Breast epithelium (tissue), 4 donors: ENCODE measurements at regions not wholly inside any gene's neighbourhood (a gene's known extent, or its start where the extent isn't known, plus 50 kb on each side); places are given as distances from the start of the nearest gene placed in this dataset.

Source experiments
- DNase-seq, 2 donors: peaks; one replicate each; pipeline ENCODE4 v3.0.0-alpha.2; 2019; ENCODE audit warnings: low spot score in 2 of 2
- H3K27ac ChIP-seq, 2 donors: fragments of 200-600 bp; sonication (generic) in 1 of 2; one replicate each; pipeline ENCODE4 v1.5.1; 2016 to 2019; ENCODE audit warnings: mild to moderate bottlenecking in 1 of 2
- H3K27me3 ChIP-seq, 2 donors: fragments of 200-600 bp; sonication (generic) in 1 of 2; one replicate each; pipeline versions ENCODE4 v1.5.1 to v1.6.0; 2017 to 2019; ENCODE audit warnings: control low read depth in 1 of 2, mild to moderate bottlenecking in 1 of 2
- H3K36me3 ChIP-seq: fragments of 200-600 bp; one replicate; pipeline ENCODE4 v1.5.1; 2019
- H3K4me1 ChIP-seq, 2 donors: fragments of 200-600 bp; sonication (generic); one replicate each; pipeline ENCODE4 v1.5.1; 2016 to 2019; ENCODE audit warnings: control low read depth in 1 of 2
- H3K4me3 ChIP-seq, 3 donors: fragments of 200-600 bp; sonication (generic); 1 replicate in 2 of 3; 2 replicates in 1 of 3; pipeline ENCODE4 v1.5.1; 2016 to 2019; ENCODE audit warnings: mild to moderate bottlenecking in 3 of 3, moderate library complexity in 2 of 3
- H3K9me3 ChIP-seq, 2 donors: fragments of 200-600 bp; sonication (generic) in 1 of 2; one replicate each; pipeline ENCODE4 v1.5.1; 2016 to 2019; ENCODE audit warnings: control low read depth in 1 of 2
- POLR2A ChIP-seq: fragments of 450-650 bp; IDR thresholded peaks from one replicate; pipeline ENCODE4 v1.6.1; 2016; ENCODE audit warnings: antibody characterized with exemption, mild to moderate bottlenecking, moderate library complexity
- POLR2AphosphoS5 ChIP-seq, 3 donors: sonication (generic); formaldehyde crosslinking; IDR thresholded peaks; one replicate each; pipeline ENCODE4 v1.6.1; 2017; ENCODE audit warnings: antibody characterized with exemption in 3 of 3
- intact Hi-C: fragments of 100-400 bp; cut with DNase I; formaldehyde crosslinking; loops from one replicate; pipeline ENCODE4 v1.15.1; 2023; ENCODE audit warnings: low total_unique reads
- TF ChIP-seq, protein P1 (sequence below), 3 donors: fragments of 450-650 bp; IDR thresholded peaks; one replicate each; pipeline ENCODE4 v1.5.1; 2016 to 2017; ENCODE audit warnings: antibody characterized with exemption in 3 of 3, mild to moderate bottlenecking in 3 of 3, moderate library complexity in 3 of 3

DNA sequence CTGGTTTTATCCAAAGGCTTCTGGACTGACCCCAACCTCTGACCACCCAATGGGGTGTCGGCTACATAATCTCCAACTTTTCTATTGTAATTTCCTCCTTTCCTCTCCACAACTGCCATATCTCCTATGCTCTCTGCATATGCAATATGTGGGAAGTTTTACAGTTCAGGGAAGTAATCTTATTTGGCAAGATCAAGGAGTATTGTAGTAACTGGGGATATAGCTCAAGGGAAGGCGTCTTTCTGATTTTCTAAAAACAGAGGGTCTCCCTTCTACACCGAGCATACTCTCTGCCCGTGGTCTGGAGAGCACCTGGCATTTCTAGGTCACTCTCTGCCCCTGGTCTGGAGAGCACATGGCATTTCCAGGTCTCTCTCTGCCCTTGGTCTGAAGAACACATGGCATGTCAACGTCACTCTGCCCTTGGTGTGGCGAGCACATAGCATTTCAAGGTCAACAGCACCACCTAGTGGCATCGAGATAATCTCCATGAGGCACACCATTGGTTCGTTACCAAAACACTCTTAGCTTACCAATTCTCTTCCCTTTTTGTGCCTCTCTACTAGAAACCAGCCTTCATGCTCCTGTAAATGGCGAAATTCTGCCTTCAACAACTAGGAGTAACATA, 616.4 kb upstream of the NUDT12 start:
- TF ChIP-seq POLR2AphosphoS5 (IDR thresholded peaks at IDR 0.05): no peak
- TF ChIP-seq, protein P1, sequence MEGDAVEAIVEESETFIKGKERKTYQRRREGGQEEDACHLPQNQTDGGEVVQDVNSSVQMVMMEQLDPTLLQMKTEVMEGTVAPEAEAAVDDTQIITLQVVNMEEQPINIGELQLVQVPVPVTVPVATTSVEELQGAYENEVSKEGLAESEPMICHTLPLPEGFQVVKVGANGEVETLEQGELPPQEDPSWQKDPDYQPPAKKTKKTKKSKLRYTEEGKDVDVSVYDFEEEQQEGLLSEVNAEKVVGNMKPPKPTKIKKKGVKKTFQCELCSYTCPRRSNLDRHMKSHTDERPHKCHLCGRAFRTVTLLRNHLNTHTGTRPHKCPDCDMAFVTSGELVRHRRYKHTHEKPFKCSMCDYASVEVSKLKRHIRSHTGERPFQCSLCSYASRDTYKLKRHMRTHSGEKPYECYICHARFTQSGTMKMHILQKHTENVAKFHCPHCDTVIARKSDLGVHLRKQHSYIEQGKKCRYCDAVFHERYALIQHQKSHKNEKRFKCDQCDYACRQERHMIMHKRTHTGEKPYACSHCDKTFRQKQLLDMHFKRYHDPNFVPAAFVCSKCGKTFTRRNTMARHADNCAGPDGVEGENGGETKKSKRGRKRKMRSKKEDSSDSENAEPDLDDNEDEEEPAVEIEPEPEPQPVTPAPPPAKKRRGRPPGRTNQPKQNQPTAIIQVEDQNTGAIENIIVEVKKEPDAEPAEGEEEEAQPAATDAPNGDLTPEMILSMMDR (IDR thresholded peaks at IDR 0.05): peak in 1 of 3 donors; percentile 29
- DNase-seq: no peak

DNA sequence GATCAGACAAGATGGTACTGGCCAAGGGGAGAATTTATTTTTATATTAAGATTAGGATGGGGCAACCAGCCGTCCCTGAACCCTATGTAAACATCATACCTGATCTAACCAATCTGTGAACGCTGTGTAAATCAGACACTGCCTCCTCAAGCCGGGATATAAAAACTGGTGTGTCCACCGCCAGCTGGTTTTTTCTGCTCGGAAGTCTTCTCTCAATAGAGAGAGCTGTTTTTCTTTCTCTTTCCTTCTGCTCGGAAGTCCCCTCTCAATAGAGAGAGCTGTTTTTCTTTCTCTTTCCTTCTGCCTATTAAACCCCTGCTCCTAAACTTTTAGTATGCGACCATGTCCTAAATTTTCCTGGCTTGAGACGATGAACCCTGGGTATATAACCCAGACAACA, 615.5 kb upstream of the NUDT12 start:
- H3K27ac ChIP-seq: no peak overlapping the region
- TF ChIP-seq, protein P1 (IDR thresholded peaks at IDR 0.05): no peak
- TF ChIP-seq POLR2A (no peak), POLR2AphosphoS5 (IDR thresholded peaks at IDR 0.05) (no peak)
- peaks cover 15 to 36% of the 10 kb centered on the region in 2 donors for H3K9me3 ChIP-seq
- no peaks in the 10 kb centered on the region for H3K36me3 ChIP-seq
- H3K4me1 ChIP-seq: no peaks in the 10 kb centered on the region
- no peak for DNase-seq
- H3K4me3 ChIP-seq: no peak overlapping the region
- intact Hi-C loops: no loop called here
- no peaks in the 10 kb centered on the region for H3K27me3 ChIP-seq

More for the DNA sequence above, 616.4 kb upstream of the NUDT12 start:
- no peaks in the 10 kb centered on the region for H3K27me3 ChIP-seq
- H3K4me3 ChIP-seq: no peak overlapping the region
- no peak overlapping the region for H3K27ac ChIP-seq
- no peaks in the 10 kb centered on the region for H3K4me1 ChIP-seq
- no peaks in the 10 kb centered on the region for H3K36me3 ChIP-seq
- peaks cover 15 to 36% of the 10 kb centered on the region in 2 donors for H3K9me3 ChIP-seq
- intact Hi-C loops: no loop called here

DNA sequence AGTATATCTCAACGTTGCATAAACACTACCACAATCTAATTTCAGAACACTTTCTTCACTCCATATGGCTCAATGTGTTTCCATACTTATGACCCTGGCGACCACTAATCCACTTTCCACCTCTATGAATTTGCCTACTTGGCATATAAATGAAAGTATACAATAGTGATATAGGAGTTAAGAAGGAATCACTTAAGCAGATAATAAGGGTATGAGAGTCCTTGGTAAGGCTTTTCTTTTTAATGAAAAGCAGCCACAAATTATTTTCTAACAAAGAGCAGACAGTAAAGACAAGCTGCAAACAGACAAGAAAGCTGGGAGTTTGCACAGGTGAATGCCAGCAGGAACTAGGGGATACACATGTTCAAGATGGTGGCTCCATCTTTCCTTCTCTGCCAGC, 615.1 kb upstream of the NUDT12 start:
- Histone ChIP-seq H3K4me3 (no peak overlapping the region), H3K27ac (no peak overlapping the region), H3K4me1 (no peaks in the 10 kb centered on the region), H3K36me3 (no peaks in the 10 kb centered on the region), H3K9me3 (peaks cover 15 to 36% of the 10 kb centered on the region in 2 donors), H3K27me3 (no peaks in the 10 kb centered on the region)
- TF ChIP-seq POLR2A: no peak
- TF ChIP-seq, protein P1 (IDR thresholded peaks at IDR 0.05): no peak
- TF ChIP-seq POLR2AphosphoS5 (IDR thresholded peaks at IDR 0.05): no peak
- intact Hi-C loops: no loop called here
- no peak for DNase-seq

DNA sequence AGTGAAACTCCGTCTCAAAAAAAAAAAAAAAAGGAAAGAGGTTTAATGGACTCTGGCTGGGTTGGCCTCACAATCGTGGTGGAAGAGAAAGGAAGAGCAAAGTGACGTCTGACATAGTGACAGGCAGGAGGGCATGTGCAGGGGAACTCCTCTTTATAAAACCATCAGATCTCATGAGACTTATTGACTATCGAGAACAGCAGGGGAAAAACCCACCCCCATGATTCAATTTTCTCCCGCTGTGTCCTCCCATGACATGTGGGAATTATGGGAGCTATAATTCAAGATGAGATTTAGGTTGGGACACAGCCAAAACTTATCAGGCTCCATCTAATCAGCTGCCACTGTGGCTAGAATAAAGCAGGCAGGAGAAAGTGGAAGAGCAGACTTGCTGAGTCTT, 610.4 kb upstream of the NUDT12 start:
- H3K27me3 ChIP-seq: no peaks in the 10 kb centered on the region
- no peaks in the 10 kb centered on the region for H3K4me1 ChIP-seq
- H3K36me3 ChIP-seq: no peaks in the 10 kb centered on the region
- intact Hi-C loops: no loop called here
- H3K27ac ChIP-seq: no peak overlapping the region
- DNase-seq: no peak
- H3K9me3 ChIP-seq: no peaks in the 10 kb centered on the region
- no peak overlapping the region for H3K4me3 ChIP-seq
- TF ChIP-seq, protein P1 (IDR thresholded peaks at IDR 0.05): no peak
- TF ChIP-seq POLR2A (no peak), POLR2AphosphoS5 (IDR thresholded peaks at IDR 0.05) (no peak)

DNA sequence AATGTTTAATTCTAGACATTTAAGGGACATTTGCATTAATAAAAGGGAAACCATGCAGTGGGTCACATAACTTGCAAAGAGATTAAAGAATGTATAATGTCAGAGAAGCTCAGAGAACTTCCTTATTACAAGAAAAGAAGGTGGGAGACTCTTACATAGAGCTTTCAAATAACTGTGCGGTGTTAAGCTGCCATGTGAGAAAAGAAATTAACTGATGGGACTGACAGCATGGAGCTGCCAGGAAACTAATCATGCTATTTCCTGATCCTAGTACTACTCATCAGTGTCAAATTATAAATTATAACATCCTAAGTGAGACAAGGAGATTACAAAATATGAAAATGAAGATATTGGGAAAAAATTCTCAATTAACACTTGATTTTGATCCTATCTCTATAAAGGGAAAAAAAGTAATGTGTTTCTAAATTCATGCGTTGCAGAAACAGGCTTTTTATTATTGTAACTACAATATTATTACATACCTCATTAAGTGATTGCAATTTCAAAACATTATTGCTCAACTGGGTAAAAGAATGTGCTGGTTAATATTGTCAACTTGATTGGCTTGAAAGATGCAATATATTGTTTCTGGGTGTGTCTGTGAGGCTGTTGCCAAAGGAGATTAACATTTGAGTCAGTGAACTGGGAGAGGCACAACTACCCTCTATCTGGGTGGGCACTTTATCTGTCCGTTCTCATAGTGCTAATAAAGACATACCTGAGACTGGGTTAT, 609.5 kb upstream of the NUDT12 start:
- no peaks in the 10 kb centered on the region for H3K4me1 ChIP-seq
- no peak for DNase-seq
- no peak overlapping the region for H3K4me3 ChIP-seq
- H3K9me3 ChIP-seq: no peaks in the 10 kb centered on the region
- H3K27ac ChIP-seq: no peak overlapping the region
- intact Hi-C loops: no loop called here
- TF ChIP-seq POLR2AphosphoS5 (IDR thresholded peaks at IDR 0.05): no peak
- no peak for TF ChIP-seq POLR2A
- TF ChIP-seq, protein P1 (IDR thresholded peaks at IDR 0.05): no peak
- no peaks in the 10 kb centered on the region for H3K36me3 ChIP-seq
- H3K27me3 ChIP-seq: no peaks in the 10 kb centered on the region
